Caco-2 (cell line): ENCODE measurements at regions not wholly inside any gene's neighbourhood (a gene's known extent, or its start where the extent isn't known, plus 50 kb on each side); places are given as distances from the start of the nearest gene placed in this dataset.

Source experiments
- BruUV-seq: library from RNA; stranded (reverse); fragments of 400-500 nt; replicated peaks from 2 replicates; lab custom pipeline; 2021; lab: Mats Ljungman, UMichigan
- CTCF ChIA-PET: fragments of 300-600 bp; sonication (Branson Sonifier 250); formaldehyde crosslinking; loops from one replicate; lab custom pipeline; 2022; ENCODE audit warnings: antibody characterized with exemption; lab: Charles Lee
- POLR2A ChIA-PET: fragments of 300-600 bp; sonication (Branson Sonifier 250); formaldehyde crosslinking; loops from one replicate; lab custom pipeline; 2022; ENCODE audit warnings: antibody characterized with exemption; lab: Charles Lee
- DNase-seq, 2 experiments: peaks; one replicate each; pipeline versions ENCODE4 v3.0.0 to v3.0.0-alpha.2; 2020 to 2022
- H3K27me3 ChIP-seq: replicated peaks from 2 replicates; pipeline ENCODE4 v1.6.0; 2011; ENCODE audit warnings: low read length; ENCODE audit not compliant: control insufficient read depth, insufficient read depth
- H3K36me3 ChIP-seq: 2 replicates; pipeline ENCODE4 v1.5.1; 2011; ENCODE audit warnings: low read length; ENCODE audit not compliant: control insufficient read depth, insufficient read depth
- H3K4me1 ChIP-seq: fragments of 250-450 bp; sonication (Bioruptor Pico); 2 replicates; pipeline ENCODE4 v1.5.1; 2020; ENCODE audit warnings: mild to moderate bottlenecking
- H3K4me3 ChIP-seq: 2 replicates; pipeline ENCODE4 v1.5.1; 2011; ENCODE audit warnings: low read depth, mild to moderate bottlenecking, control low read depth, low read length
- H3K9me3 ChIP-seq: fragments of 250-450 bp; sonication (Bioruptor Pico); 2 replicates; pipeline ENCODE4 v1.5.1; 2020; ENCODE audit warnings: mild to moderate bottlenecking, moderate library complexity
- H3K27ac Mint-ChIP-seq: one replicate; pipeline ENCODE4 v1.8.0; 2022; ENCODE audit warnings: mixed read lengths; ENCODE audit not compliant: unreplicated experiment
- H3K27me3 Mint-ChIP-seq: one replicate; pipeline ENCODE4 v1.8.0; 2022; ENCODE audit warnings: mixed read lengths; ENCODE audit not compliant: insufficient read depth, unreplicated experiment
- H3K36me3 Mint-ChIP-seq: one replicate; pipeline ENCODE4 v1.8.0; 2022; ENCODE audit warnings: mild to moderate bottlenecking, mixed read lengths; ENCODE audit not compliant: insufficient read depth, unreplicated experiment
- H3K4me1 Mint-ChIP-seq: one replicate; pipeline ENCODE4 v1.8.0; 2022; ENCODE audit warnings: low read depth, mixed read lengths; ENCODE audit not compliant: unreplicated experiment
- H3K4me3 Mint-ChIP-seq: one replicate; pipeline ENCODE4 v1.8.0; 2022; ENCODE audit warnings: mild to moderate bottlenecking, moderate library complexity, mixed read lengths; ENCODE audit not compliant: unreplicated experiment
- H3K9me3 Mint-ChIP-seq: one replicate; pipeline ENCODE4 v1.8.0; 2022; ENCODE audit warnings: mixed read lengths; ENCODE audit not compliant: unreplicated experiment
- intact Hi-C: fragments of 100-400 bp; cut with micrococcal nuclease; formaldehyde crosslinking; loops from one replicate; pipeline ENCODE4 v1.10.0; 2022; ENCODE audit not compliant: unreplicated experiment
- TF ChIP-seq, protein P1 (sequence below), 2 experiments: fragments of 200-600 bp in 1 of 2; IDR thresholded peaks; 1 replicate in 1 of 2; 2 replicates in 1 of 2; pipeline versions ENCODE4 v1.5.1 to v1.8.0; 2011 to 2022; ENCODE audit warnings: antibody characterized with exemption in 1 of 2, control low read depth in 1 of 2, inconsistent platforms in 1 of 2, low read depth in 1 of 2, low read length in 1 of 2, mild to moderate bottlenecking in 1 of 2, moderate library complexity in 1 of 2; ENCODE audit not compliant: insufficient read depth in 1 of 2, severe bottlenecking in 1 of 2, unreplicated experiment in 1 of 2

DNA sequence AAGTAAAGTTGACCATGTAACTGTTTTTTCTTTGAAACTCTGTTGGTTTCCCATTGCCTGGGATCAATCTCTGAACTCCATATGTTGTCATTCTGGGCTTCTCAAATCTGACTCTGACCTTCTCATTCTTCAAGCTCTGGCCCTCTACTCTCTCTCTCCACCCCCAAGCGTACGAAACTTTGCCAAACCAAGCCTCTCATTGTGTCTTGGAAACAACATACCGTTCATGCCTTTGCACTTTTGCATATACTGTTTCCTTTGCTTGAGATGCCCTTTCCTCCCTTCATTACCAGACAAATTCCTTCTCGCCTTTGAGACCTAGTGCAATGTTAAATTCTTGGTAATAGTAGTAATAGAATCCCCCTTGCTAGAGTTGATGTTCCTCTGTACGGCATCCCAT is 113.7 kb downstream of the OLFM4 start:
- H3K4me3 ChIP-seq, result no peak overlapping the region
- DNase-seq, result no peak
- H3K27ac Mint-ChIP-seq, result no peak overlapping the region
- H3K36me3 Mint-ChIP-seq, result no peaks in the 10 kb centered on the region
- intact Hi-C loops, result no loop called here
- H3K9me3 ChIP-seq, result no peaks in the 10 kb centered on the region
- peaks cover 5% of the 10 kb centered on the region for H3K27me3 Mint-ChIP-seq
- H3K4me3 Mint-ChIP-seq, result no peak overlapping the region
- ChIA-PET CTCF (no interaction called here), POLR2A (no interaction called here)
- no peaks in the 10 kb centered on the region for H3K4me1 ChIP-seq
- H3K4me1 Mint-ChIP-seq, result no peaks in the 10 kb centered on the region
- H3K27me3 ChIP-seq, result no peaks in the 10 kb centered on the region
- TF ChIP-seq, protein P1, sequence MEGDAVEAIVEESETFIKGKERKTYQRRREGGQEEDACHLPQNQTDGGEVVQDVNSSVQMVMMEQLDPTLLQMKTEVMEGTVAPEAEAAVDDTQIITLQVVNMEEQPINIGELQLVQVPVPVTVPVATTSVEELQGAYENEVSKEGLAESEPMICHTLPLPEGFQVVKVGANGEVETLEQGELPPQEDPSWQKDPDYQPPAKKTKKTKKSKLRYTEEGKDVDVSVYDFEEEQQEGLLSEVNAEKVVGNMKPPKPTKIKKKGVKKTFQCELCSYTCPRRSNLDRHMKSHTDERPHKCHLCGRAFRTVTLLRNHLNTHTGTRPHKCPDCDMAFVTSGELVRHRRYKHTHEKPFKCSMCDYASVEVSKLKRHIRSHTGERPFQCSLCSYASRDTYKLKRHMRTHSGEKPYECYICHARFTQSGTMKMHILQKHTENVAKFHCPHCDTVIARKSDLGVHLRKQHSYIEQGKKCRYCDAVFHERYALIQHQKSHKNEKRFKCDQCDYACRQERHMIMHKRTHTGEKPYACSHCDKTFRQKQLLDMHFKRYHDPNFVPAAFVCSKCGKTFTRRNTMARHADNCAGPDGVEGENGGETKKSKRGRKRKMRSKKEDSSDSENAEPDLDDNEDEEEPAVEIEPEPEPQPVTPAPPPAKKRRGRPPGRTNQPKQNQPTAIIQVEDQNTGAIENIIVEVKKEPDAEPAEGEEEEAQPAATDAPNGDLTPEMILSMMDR (IDR thresholded peaks at IDR 0.05; ENCODE audit: insufficient read depth in 1 of 2, low read depth in 1 of 2, low read length in 1 of 2, severe bottlenecking in 1 of 2, unreplicated experiment in 1 of 2), result no peak
- BruUV-seq, result no TSS peak
- H3K9me3 Mint-ChIP-seq, result no peaks in the 10 kb centered on the region
- H3K36me3 ChIP-seq, result no peaks in the 10 kb centered on the region

DNA sequence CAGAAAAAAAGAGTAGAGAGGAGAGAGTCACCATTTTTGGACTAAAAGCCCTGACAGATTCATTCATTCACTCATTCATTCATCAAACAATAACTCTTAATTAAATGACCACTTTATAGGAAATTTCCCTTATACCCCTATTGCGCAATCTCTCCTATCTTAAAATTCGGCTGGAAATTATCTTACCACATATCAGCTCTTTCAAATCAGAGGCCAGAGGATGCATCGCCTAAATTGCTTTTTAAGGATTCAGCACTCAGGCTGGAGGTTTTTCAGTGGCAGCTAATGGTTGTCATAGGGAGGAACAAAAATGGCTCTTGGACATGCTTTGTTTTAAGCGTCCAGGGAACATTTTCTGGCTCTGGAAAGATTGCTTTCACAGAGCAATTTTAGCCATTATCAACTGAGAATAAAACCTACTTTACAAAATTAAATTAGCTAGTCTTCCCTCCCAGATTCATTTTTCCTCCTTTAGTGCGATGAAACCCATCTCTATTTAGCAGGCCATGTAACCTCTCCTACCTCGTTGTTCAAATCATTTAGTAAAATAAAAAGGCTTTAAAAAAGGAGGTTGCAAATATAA is 115.2 kb downstream of the OLFM4 start:
- ChIA-PET CTCF (no interaction called here), POLR2A (no interaction called here)
- no peak for DNase-seq
- Histone ChIP-seq H3K36me3 (no peaks in the 10 kb centered on the region), H3K27me3 (no peaks in the 10 kb centered on the region), H3K4me3 (no peak overlapping the region), H3K4me1 (no peaks in the 10 kb centered on the region), H3K9me3 (no peaks in the 10 kb centered on the region)
- Mint-ChIP-seq H3K4me1 (no peaks in the 10 kb centered on the region), H3K4me3 (no peak overlapping the region), H3K9me3 (no peaks in the 10 kb centered on the region), H3K27me3 (peaks cover 5% of the 10 kb centered on the region), H3K27ac (no peak overlapping the region), H3K36me3 (no peaks in the 10 kb centered on the region)
- no TSS peak for BruUV-seq
- TF ChIP-seq, protein P1 (IDR thresholded peaks at IDR 0.05; ENCODE audit: insufficient read depth in 1 of 2, low read depth in 1 of 2, low read length in 1 of 2, severe bottlenecking in 1 of 2, unreplicated experiment in 1 of 2), result no peak
- intact Hi-C loops, result no loop called here

- no peak overlapping the region for H3K4me3 ChIP-seq
- H3K9me3 Mint-ChIP-seq, result no peaks in the 10 kb centered on the region
- no peak overlapping the region for H3K4me3 Mint-ChIP-seq
- ChIA-PET POLR2A (no interaction called here), CTCF (no interaction called here)
- intact Hi-C loops, result no loop called here
- TF ChIP-seq, protein P1 (IDR thresholded peaks at IDR 0.05; ENCODE audit: insufficient read depth in 1 of 2, low read depth in 1 of 2, low read length in 1 of 2, severe bottlenecking in 1 of 2, unreplicated experiment in 1 of 2), result no peak
- peaks cover 5% of the 10 kb centered on the region for H3K27me3 Mint-ChIP-seq
- no peaks in the 10 kb centered on the region for H3K9me3 ChIP-seq
- no peaks in the 10 kb centered on the region for H3K36me3 ChIP-seq
- H3K4me1 Mint-ChIP-seq, result no peaks in the 10 kb centered on the region
- no TSS peak for BruUV-seq
- H3K27me3 ChIP-seq, result no peaks in the 10 kb centered on the region
- no peaks in the 10 kb centered on the region for H3K36me3 Mint-ChIP-seq
- DNase-seq, result no peak
- H3K27ac Mint-ChIP-seq, result no peak overlapping the region
- H3K4me1 ChIP-seq, result no peaks in the 10 kb centered on the region
Observed at GRCh38 chr13:53144826-53145225, 116.2 kb downstream of the OLFM4 start.
